K562 (cell line): ENCODE measurements at regions not wholly inside any gene's neighbourhood (a gene's known extent, or its start where the extent isn't known, plus 50 kb on each side); places are given as distances from the start of the nearest gene placed in this dataset.

ENCODE experiments used
- ATAC-seq: fragments of 200-7000 bp; cut with Tn5 transposase; 3 replicates; pipeline ENCODE4 v1.9.1; 2020; ENCODE audit warnings: moderate library complexity
- BruUV-seq: library from RNA; stranded (reverse); fragments of 400-500 nt; replicated peaks from 2 replicates; lab custom pipeline; 2021; lab: Mats Ljungman, UMichigan
- CTCF ChIA-PET: fragments of 300-600 bp; formaldehyde crosslinking; extraction: SDS; loops from one replicate; lab custom pipeline; 2021; ENCODE audit warnings: low intra/inter-chr PET ratio; lab: Yijun Ruan, JAX
- POLR2A ChIA-PET: fragments of 300-600, 350-650 bp; sonication (Branson Sonifier 250); formaldehyde crosslinking; extraction: SDS; loops from one replicate; lab custom pipeline; 2021; ENCODE audit warnings: antibody characterized with exemption, inconsistent platforms; lab: Yijun Ruan, JAX
- DNase-seq, 4 experiments: peaks; one replicate each; pipeline versions ENCODE4 v3.0.0 to v3.0.0-alpha.2; 2011 to 2018; ENCODE audit warnings: low spot score in 3 of 4, mixed read lengths in 3 of 4; ENCODE audit errors: extremely low read depth in 1 of 4
- FAIRE-seq: peaks from 2 replicates; lab custom pipeline; 2011; peaks lifted over from hg19 to GRCh38; lab: Jason Lieb, UNC
- H2AFZ ChIP-seq: 2 replicates; pipeline ENCODE4 v1.6.0; 2011; ENCODE audit warnings: low read depth, low read length, control low read depth, inconsistent platforms
- H3K27ac ChIP-seq: fragments of 200-600 bp; 3 replicates; pipeline ENCODE4 v1.8.0; 2011; ENCODE audit warnings: low read depth, mild to moderate bottlenecking, control low read depth, inconsistent platforms, low read length, moderate library complexity, mixed read lengths; ENCODE audit errors: extremely low read depth
- H3K27me3 ChIP-seq, 2 experiments: fragments of 300-600 bp in 1 of 2; 2 replicates in 1 of 2; 3 replicates in 1 of 2; pipeline versions ENCODE4 v1.6.0 to v1.8.0; 2011; ENCODE audit warnings: inconsistent platforms in 2 of 2, low read length in 2 of 2, mild to moderate bottlenecking in 1 of 2, mixed read lengths in 1 of 2, moderate library complexity in 1 of 2; ENCODE audit not compliant: control insufficient read depth in 2 of 2, insufficient read depth in 2 of 2
- H3K36me3 ChIP-seq: fragments of 300-600 bp; 3 replicates; pipeline ENCODE4 v1.8.0; 2011; ENCODE audit warnings: mild to moderate bottlenecking, low read length, inconsistent platforms; ENCODE audit not compliant: control insufficient read depth, insufficient read depth
- H3K4me1 ChIP-seq, 2 experiments: fragments of 200-600 bp in 1 of 2; replicated peaks in 1 of 2; 2 replicates in 1 of 2; 3 replicates in 1 of 2; pipeline versions ENCODE4 v1.5.1 to v1.8.0; 2011; ENCODE audit warnings: inconsistent platforms in 2 of 2, low read length in 2 of 2, mild to moderate bottlenecking in 1 of 2, mixed read lengths in 1 of 2, moderate library complexity in 1 of 2; ENCODE audit not compliant: control insufficient read depth in 2 of 2, insufficient read depth in 2 of 2
- H3K4me2 ChIP-seq: 2 replicates; pipeline ENCODE4 v1.6.1; 2011; ENCODE audit warnings: low read length, control low read depth, inconsistent platforms, mixed read lengths; ENCODE audit not compliant: insufficient read depth
- H3K4me3 ChIP-seq: fragments of 200-600 bp; sonication (generic), shearing (Covaris generic); 2 replicates; pipeline ENCODE4 v1.5.1; 2016; ENCODE audit warnings: control low read depth, inconsistent platforms
- H3K79me2 ChIP-seq: fragments of 200-600 bp; 3 replicates; pipeline ENCODE4 v1.8.0; 2011; ENCODE audit warnings: low read length, inconsistent platforms; ENCODE audit not compliant: control insufficient read depth, insufficient read depth
- H3K9ac ChIP-seq, 2 experiments: 2 replicates each; pipeline versions ENCODE4 v1.6.0 to v1.6.1; 2011; ENCODE audit warnings: low read depth in 2 of 2, low read length in 2 of 2, control low read depth in 1 of 2, inconsistent platforms in 1 of 2, mild to moderate bottlenecking in 1 of 2, mixed read lengths in 1 of 2; ENCODE audit not compliant: insufficient read depth in 1 of 2
- H3K9me1 ChIP-seq: one replicate; pipeline ENCODE4 v1.6.0; 2011; ENCODE audit warnings: inconsistent platforms, mild to moderate bottlenecking, low read length, moderate library complexity; ENCODE audit not compliant: control insufficient read depth, insufficient read depth
- H3K9me3 ChIP-seq: replicated peaks from 2 replicates; pipeline ENCODE4 v1.5.1; 2011; ENCODE audit warnings: low read depth, low read length, inconsistent platforms; ENCODE audit not compliant: control insufficient read depth, insufficient read depth
- H4K20me1 ChIP-seq: replicated peaks from 2 replicates; pipeline ENCODE4 v1.6.1; 2011; ENCODE audit warnings: low read length, inconsistent platforms, mixed read lengths; ENCODE audit not compliant: control insufficient read depth, insufficient read depth
- CBFA2T2 ChIP-seq: fragments of 450-650 bp; conservative IDR thresholded peaks from 2 replicates; pipeline ENCODE4 v1.6.1; 2017; ENCODE audit warnings: mild to moderate bottlenecking
- FOXA1 ChIP-seq: fragments of 450-650 bp; IDR thresholded peaks from 2 replicates; pipeline ENCODE4 v1.6.1; 2016; ENCODE audit warnings: mild to moderate bottlenecking, borderline replicate concordance
- WHSC1 ChIP-seq: IDR thresholded peaks from one replicate; pipeline ENCODE4 v1.6.1; 2012; ENCODE audit warnings: low read length, control low read depth, inconsistent platforms
- ZFP1 ChIP-seq: fragments of 450-650 bp; formaldehyde crosslinking; IDR thresholded peaks from 2 replicates; pipeline ENCODE4 v1.4.0; 2020; ENCODE audit warnings: mild to moderate bottlenecking, mixed read lengths
- ZNF253 ChIP-seq: fragments of 250-450 bp; sonication (Bioruptor Pico); conservative IDR thresholded peaks from 2 replicates; pipeline ENCODE4 v1.6.1; 2021; ENCODE audit warnings: mild to moderate bottlenecking
- ZNF766 ChIP-seq: fragments of 200-800 bp; sonication (Bioruptor generic); conservative IDR thresholded peaks from 2 replicates; pipeline ENCODE4 v1.6.1; 2016; ENCODE audit warnings: missing genetic modification characterization, missing compliant biosample characterization
- WGBS: fragments of 100-300 bp; shearing (Covaris generic); methylation state at CpG from one replicate; pipeline ENCODE4 v1.1.6; 2016; ENCODE audit warnings: low coverage, mixed read lengths; ENCODE audit not compliant: insufficient coverage; ENCODE audit errors: missing lambda C conversion rate; 5-methylcytosine and 5-hydroxymethylcytosine counted together
- in situ Hi-C: fragments of 300-500 bp; cut with MboI; formaldehyde crosslinking; loops from 4 replicates; pipeline ENCODE4 v1.15.0; 2018; ENCODE audit warnings: inconsistent platforms, mixed read lengths
- intact Hi-C: fragments of 100-400 bp; cut with micrococcal nuclease; formaldehyde crosslinking; loops from 2 replicates; pipeline ENCODE4 v1.14.2; 2022
- TF ChIP-seq, protein P1 (sequence below): fragments of 250-450 bp; sonication (Bioruptor Pico); IDR thresholded peaks from 2 replicates; pipeline ENCODE4 v1.5.0; 2021
- TF ChIP-seq, protein P2 (sequence below): fragments of 450-650 bp; conservative IDR thresholded peaks from 2 replicates; pipeline ENCODE4 v1.6.1; 2016; ENCODE audit warnings: missing genetic modification characterization, low read depth, mild to moderate bottlenecking, missing compliant biosample characterization, moderate library complexity

DNA sequence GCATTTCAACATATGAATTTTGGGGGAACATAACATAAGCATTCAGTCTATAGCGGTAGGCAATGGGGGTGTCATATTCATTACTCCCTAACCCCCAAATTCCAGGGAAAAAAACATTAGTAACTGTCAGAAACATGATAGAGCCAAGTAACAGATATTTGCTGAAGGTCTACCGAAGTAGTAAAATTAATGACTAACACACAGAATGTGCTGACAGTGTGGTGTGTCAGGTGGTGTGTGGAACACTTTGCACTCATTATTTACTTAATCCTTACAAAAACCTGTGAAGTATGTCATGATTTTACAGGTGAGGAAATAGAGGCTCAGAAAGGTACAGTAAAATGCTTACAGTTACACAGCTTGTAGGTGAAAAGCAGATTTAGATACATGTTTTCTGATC is 85.4 kb upstream of the RHOBTB1 start:
- no peaks in the 10 kb centered on the region for H4K20me1 ChIP-seq
- BruUV-seq, result no TSS peak
- H3K9ac ChIP-seq, result no peak overlapping the region
- in situ Hi-C loops (no loop called here), intact Hi-C loops (no loop called here)
- no peak for FAIRE-seq
- no peak overlapping the region for H2AFZ ChIP-seq
- H3K27ac ChIP-seq, result no peak overlapping the region
- ATAC-seq, result no peak
- no peaks in the 10 kb centered on the region for H3K4me1 ChIP-seq
- H3K4me3 ChIP-seq, result no peak overlapping the region
- H3K4me2 ChIP-seq, result no peak overlapping the region
- no peaks in the 10 kb centered on the region for H3K9me1 ChIP-seq
- TF ChIP-seq FOXA1 (no peak), ZNF253 (CRISPR knock-in tag) (no peak)
- TF ChIP-seq, protein P1, sequence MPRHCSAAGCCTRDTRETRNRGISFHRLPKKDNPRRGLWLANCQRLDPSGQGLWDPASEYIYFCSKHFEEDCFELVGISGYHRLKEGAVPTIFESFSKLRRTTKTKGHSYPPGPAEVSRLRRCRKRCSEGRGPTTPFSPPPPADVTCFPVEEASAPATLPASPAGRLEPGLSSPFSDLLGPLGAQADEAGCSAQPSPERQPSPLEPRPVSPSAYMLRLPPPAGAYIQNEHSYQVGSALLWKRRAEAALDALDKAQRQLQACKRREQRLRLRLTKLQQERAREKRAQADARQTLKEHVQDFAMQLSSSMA, result no peak
- H3K27me3 ChIP-seq, result peaks cover 0 to 4% of the 10 kb centered on the region in 2 experiments; a peak in 2 of 5 replicates
- no peaks in the 10 kb centered on the region for H3K36me3 ChIP-seq
- ChIA-PET POLR2A (interaction anchor here (1.4 kb wide), 1 partner anchor 19 kb away, joined by 3 read pairs; no protein-coding TSS in a partner anchor), CTCF (no interaction called here)
- H3K79me2 ChIP-seq, result no peaks in the 10 kb centered on the region
- 0% methylated on average over 2 of the region's 2 CpGs for WGBS
- H3K9me3 ChIP-seq, result no peaks in the 10 kb centered on the region
- no peak for DNase-seq

DNA sequence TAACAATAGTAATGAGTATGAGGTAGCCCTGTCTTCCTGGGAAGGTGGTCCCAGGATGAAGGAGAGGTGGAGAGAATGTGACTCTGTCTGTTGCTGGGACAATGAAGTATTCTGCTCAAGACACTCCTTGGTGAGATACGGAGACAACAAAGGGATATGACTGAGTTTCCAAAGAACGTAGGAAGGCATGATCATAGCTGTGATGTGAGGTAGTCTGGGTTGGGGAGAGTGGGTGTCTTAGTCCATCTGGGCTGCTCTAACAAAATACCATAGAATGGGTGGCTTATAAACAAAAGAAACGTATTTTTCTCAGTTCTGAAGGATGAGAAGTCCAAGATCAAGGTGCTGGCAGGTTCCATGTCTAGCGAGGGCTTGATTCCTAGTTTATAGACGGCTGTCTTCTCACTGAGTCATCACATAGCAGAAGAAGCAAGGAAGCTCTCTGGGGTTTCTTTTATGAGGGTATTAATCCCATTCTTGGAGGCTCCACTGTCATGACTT is 84.9 kb upstream of the RHOBTB1 start:
- WGBS, result 3% methylated on average over 5 of the region's 5 CpGs
- H3K9me1 ChIP-seq, result no peaks in the 10 kb centered on the region
- no TSS peak for BruUV-seq
- H4K20me1 ChIP-seq, result no peaks in the 10 kb centered on the region
- POLR2A ChIA-PET, result interaction anchor here (1.4 kb wide), 1 partner anchor 20 kb away, joined by 3 read pairs; no protein-coding TSS in a partner anchor
- no peak overlapping the region for H2AFZ ChIP-seq
- CTCF ChIA-PET, result no interaction called here
- H3K36me3 ChIP-seq, result no peaks in the 10 kb centered on the region
- H3K4me1 ChIP-seq, result no peaks in the 10 kb centered on the region
- H3K27ac ChIP-seq, result no peak overlapping the region
- H3K4me2 ChIP-seq, result no peak overlapping the region
- H3K9me3 ChIP-seq, result no peaks in the 10 kb centered on the region
- ATAC-seq, result no peak
- intact Hi-C loops (no loop called here), in situ Hi-C loops (no loop called here)
- peaks cover 0 to 4% of the 10 kb centered on the region in 2 experiments; a peak in 2 of 5 replicates for H3K27me3 ChIP-seq
- no peak overlapping the region for H3K4me3 ChIP-seq
- H3K79me2 ChIP-seq, result no peaks in the 10 kb centered on the region
- TF ChIP-seq, protein P2, sequence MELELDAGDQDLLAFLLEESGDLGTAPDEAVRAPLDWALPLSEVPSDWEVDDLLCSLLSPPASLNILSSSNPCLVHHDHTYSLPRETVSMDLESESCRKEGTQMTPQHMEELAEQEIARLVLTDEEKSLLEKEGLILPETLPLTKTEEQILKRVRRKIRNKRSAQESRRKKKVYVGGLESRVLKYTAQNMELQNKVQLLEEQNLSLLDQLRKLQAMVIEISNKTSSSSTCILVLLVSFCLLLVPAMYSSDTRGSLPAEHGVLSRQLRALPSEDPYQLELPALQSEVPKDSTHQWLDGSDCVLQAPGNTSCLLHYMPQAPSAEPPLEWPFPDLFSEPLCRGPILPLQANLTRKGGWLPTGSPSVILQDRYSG, result no peak
- TF ChIP-seq ZNF766 (CRISPR knock-in tag) (no peak), WHSC1 (no peak), ZFP1 (no peak), CBFA2T2 (no peak)
- no peak for DNase-seq
- no peak for FAIRE-seq
- H3K9ac ChIP-seq, result no peak overlapping the region
